ENCODE measurements at regions not wholly inside any gene's neighbourhood (a gene's known extent, or its start where the extent isn't known, plus 50 kb on each side); places are given as distances from the start of the nearest gene placed in this dataset.
"Not testable (repeated sequence)": the region's sequence is repeated elsewhere in the genome, so short reads cannot be mapped to it uniquely, and the experiment has no call there.

GRCh38 chr6:27161115-27161514, 86.4 kb upstream of the PRSS16 start:
- DNase-seq (ENCODE audit: low spot score): no peak

- DNase-seq (ENCODE audit: low spot score): no peak
These were observed 85.9 kb upstream of the PRSS16 start for GRCh38 chr6:27161603-27161945.

GRCh38 chr6:27161946-27162603, 85.4 kb upstream of the PRSS16 start:
- DNase-seq (ENCODE audit: low spot score): no peak

GRCh38 chr6:27163834-27164233, 83.7 kb upstream of the PRSS16 start:
- no peak for DNase-seq (ENCODE audit: low spot score)

- no peak for DNase-seq (ENCODE audit: low spot score)
These were observed 79.4 kb upstream of the PRSS16 start for GRCh38 chr6:27168108-27168507.

GRCh38 chr6:27168586-27169443, 78.7 kb upstream of the PRSS16 start:
- DNase-seq (ENCODE audit: low spot score): no peak

GRCh38 chr6:27172524-27173231, 74.8 kb upstream of the PRSS16 start:
- not testable (repeated sequence) for DNase-seq (ENCODE audit: low spot score)

- DNase-seq (ENCODE audit: low spot score): not testable (repeated sequence)
These were observed 74.3 kb upstream of the PRSS16 start for GRCh38 chr6:27173232-27173601.

GRCh38 chr6:27174958-27175357, 72.5 kb upstream of the PRSS16 start:
- no peak for DNase-seq (ENCODE audit: low spot score)

GRCh38 chr6:27176096-27176495, 71.4 kb upstream of the PRSS16 start:
- DNase-seq (ENCODE audit: low spot score): no peak

GRCh38 chr6:27176523-27177484, 70.7 kb upstream of the PRSS16 start:
- no peak for DNase-seq (ENCODE audit: low spot score)

- no peak for DNase-seq (ENCODE audit: low spot score)
These were observed 69.8 kb upstream of the PRSS16 start for GRCh38 chr6:27177485-27178406.

GRCh38 chr6:27178407-27178730, 69.1 kb upstream of the PRSS16 start:
- no peak for DNase-seq (ENCODE audit: low spot score)

GRCh38 chr6:27178860-27179259, 68.6 kb upstream of the PRSS16 start:
- no peak for DNase-seq (ENCODE audit: low spot score)

- no peak for DNase-seq (ENCODE audit: low spot score)
These were observed 64.3 kb upstream of the PRSS16 start for GRCh38 chr6:27183060-27183832.

- no peak for DNase-seq (ENCODE audit: low spot score)
These were observed 60.1 kb upstream of the PRSS16 start for GRCh38 chr6:27187231-27188060.

GRCh38 chr6:27188061-27188884, 59.2 kb upstream of the PRSS16 start:
- peak; percentile 27 for DNase-seq (ENCODE audit: low spot score)

- DNase-seq (ENCODE audit: low spot score): peak; percentile 21
These were observed 58.5 kb upstream of the PRSS16 start for GRCh38 chr6:27188885-27189418.

Data from HuH-7 (cell line).